ENCODE measurements at regions not wholly inside any gene's neighbourhood (a gene's known extent, or its start where the extent isn't known, plus 50 kb on each side); places are given as distances from the start of the nearest gene placed in this dataset.

- no peak for TF ChIP-seq CTCF (IDR thresholded peaks at IDR 0.05 in 4 of 5, conservative IDR thresholded peaks at IDR 0.05 in 1 of 5)
- TF ChIP-seq POLR2A (IDR thresholded peaks at IDR 0.05) = no peak
Measured at GRCh38 chr5:3322642-3323041, 273.0 kb upstream of the IRX1 start.
